ENCODE measurements at regions not wholly inside any gene's neighbourhood (a gene's known extent, or its start where the extent isn't known, plus 50 kb on each side); places are given as distances from the start of the nearest gene placed in this dataset.
"Not testable (repeated sequence)": the region's sequence is repeated elsewhere in the genome, so short reads cannot be mapped to it uniquely, and the experiment has no call there.

GRCh38 chr6:48611332-48611731, 500.3 kb upstream of the PTCHD4 start:
- Histone ChIP-seq H3K27ac (no peak overlapping the region), H3K36me3 (ENCODE audit: insufficient read depth in 1 of 2, low read depth in 1 of 2) (no peaks in the 10 kb centered on the region), H3K9me3 (no peaks in the 10 kb centered on the region), H3K4me1 (no peaks in the 10 kb centered on the region), H3K4me3 (no peak overlapping the region), H3K27me3 (ENCODE audit: insufficient read depth in 3 of 3, low read length in 2 of 3) (no peaks in the 10 kb centered on the region)
- DNase-seq (no peak), ATAC-seq (no peak)
- intact Hi-C loops (cut with DNase I) = no loop called here
- WGBS, 3 donors = 45 to 51% (median 47%) methylated on average over 3 of the region's 3 CpGs
- TF ChIP-seq, protein P1, sequence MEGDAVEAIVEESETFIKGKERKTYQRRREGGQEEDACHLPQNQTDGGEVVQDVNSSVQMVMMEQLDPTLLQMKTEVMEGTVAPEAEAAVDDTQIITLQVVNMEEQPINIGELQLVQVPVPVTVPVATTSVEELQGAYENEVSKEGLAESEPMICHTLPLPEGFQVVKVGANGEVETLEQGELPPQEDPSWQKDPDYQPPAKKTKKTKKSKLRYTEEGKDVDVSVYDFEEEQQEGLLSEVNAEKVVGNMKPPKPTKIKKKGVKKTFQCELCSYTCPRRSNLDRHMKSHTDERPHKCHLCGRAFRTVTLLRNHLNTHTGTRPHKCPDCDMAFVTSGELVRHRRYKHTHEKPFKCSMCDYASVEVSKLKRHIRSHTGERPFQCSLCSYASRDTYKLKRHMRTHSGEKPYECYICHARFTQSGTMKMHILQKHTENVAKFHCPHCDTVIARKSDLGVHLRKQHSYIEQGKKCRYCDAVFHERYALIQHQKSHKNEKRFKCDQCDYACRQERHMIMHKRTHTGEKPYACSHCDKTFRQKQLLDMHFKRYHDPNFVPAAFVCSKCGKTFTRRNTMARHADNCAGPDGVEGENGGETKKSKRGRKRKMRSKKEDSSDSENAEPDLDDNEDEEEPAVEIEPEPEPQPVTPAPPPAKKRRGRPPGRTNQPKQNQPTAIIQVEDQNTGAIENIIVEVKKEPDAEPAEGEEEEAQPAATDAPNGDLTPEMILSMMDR (IDR thresholded peaks at IDR 0.05) = no peak

- 56 to 66% (median 57%) methylated on average over 1 of the region's 1 CpG for WGBS, 3 donors
- Histone ChIP-seq H3K27me3 (ENCODE audit: insufficient read depth in 3 of 3, low read length in 2 of 3) (no peaks in the 10 kb centered on the region), H3K27ac (no peak overlapping the region), H3K4me3 (no peak overlapping the region), H3K36me3 (ENCODE audit: insufficient read depth in 1 of 2, low read depth in 1 of 2) (no peaks in the 10 kb centered on the region), H3K4me1 (no peaks in the 10 kb centered on the region), H3K9me3 (no peaks in the 10 kb centered on the region)
- intact Hi-C loops (cut with DNase I) = no loop called here
- DNase-seq (no peak), ATAC-seq (no peak)
- TF ChIP-seq, protein P1 (IDR thresholded peaks at IDR 0.05) = no peak
These were observed 499.8 kb upstream of the PTCHD4 start for GRCh38 chr6:48610846-48611245.

DNA sequence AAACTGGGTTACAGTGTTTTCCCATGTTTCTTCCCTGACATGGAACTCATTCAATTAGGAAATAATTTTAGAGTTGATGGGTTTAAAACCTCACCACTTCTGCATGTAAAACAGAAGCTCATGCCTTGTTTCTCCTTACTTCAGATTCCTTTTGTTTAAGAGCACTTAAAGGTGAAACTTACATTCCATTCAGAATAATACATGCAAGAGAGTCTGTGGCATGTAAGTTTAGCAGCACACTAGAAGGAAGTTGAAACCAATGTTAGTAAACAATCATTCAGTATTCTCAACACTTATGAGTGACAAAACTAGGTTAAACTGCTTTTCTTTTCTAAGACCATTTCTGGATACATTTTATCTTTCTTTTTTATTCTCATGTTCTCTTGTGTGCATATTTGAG, 495.6 kb upstream of the PTCHD4 start:
- no peak overlapping the region for H3K27ac ChIP-seq
- ATAC-seq (no peak), DNase-seq (no peak)
- no peaks in the 10 kb centered on the region for H3K4me1 ChIP-seq
- H3K9me3 ChIP-seq = no peaks in the 10 kb centered on the region
- H3K27me3 ChIP-seq (ENCODE audit: insufficient read depth in 3 of 3, low read length in 2 of 3) = no peaks in the 10 kb centered on the region
- H3K36me3 ChIP-seq (ENCODE audit: insufficient read depth in 1 of 2, low read depth in 1 of 2) = no peaks in the 10 kb centered on the region
- H3K4me3 ChIP-seq = no peak overlapping the region
- intact Hi-C loops (cut with DNase I) = no loop called here
- TF ChIP-seq, protein P1 (IDR thresholded peaks at IDR 0.05) = no peak

DNA sequence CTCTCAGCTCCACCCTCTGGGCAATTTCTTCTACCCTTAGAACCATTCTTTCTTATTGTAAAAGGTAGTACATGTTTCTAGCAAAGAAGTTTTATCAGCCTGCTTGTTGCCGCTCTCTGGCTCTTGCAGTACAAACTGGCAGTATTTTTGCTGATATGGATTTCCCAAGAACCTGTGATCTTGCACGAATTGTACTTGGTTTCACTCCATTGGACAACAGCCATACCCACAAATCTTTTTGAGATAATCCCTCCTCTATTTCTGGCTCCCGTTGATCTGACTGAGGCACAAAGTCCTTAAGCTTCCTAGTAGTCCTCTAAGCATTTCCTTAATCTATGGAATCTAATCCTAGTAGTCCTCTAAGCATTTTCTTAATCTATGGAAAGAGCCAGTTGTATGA, 487.0 kb upstream of the PTCHD4 start:
- Histone ChIP-seq H3K27ac (no peak overlapping the region), H3K4me3 (no peak overlapping the region), H3K36me3 (ENCODE audit: insufficient read depth in 1 of 2, low read depth in 1 of 2) (no peaks in the 10 kb centered on the region), H3K4me1 (no peaks in the 10 kb centered on the region), H3K27me3 (ENCODE audit: insufficient read depth in 3 of 3, low read length in 2 of 3) (no peaks in the 10 kb centered on the region), H3K9me3 (no peaks in the 10 kb centered on the region)
- WGBS, 3 donors = 42 to 56% (median 45%) methylated on average over 3 of the region's 3 CpGs
- no peak for DNase-seq
- ATAC-seq = no peak
- intact Hi-C loops (cut with DNase I) = no loop called here
- TF ChIP-seq, protein P1 (IDR thresholded peaks at IDR 0.05) = no peak

GRCh38 chr6:48596830-48597229, 485.8 kb upstream of the PTCHD4 start:
- H3K27ac ChIP-seq = no peak overlapping the region
- H3K4me1 ChIP-seq = no peaks in the 10 kb centered on the region
- no peaks in the 10 kb centered on the region for H3K9me3 ChIP-seq
- H3K36me3 ChIP-seq (ENCODE audit: insufficient read depth in 1 of 2, low read depth in 1 of 2) = no peaks in the 10 kb centered on the region
- TF ChIP-seq, protein P1 (IDR thresholded peaks at IDR 0.05) = no peak
- no peaks in the 10 kb centered on the region for H3K27me3 ChIP-seq (ENCODE audit: insufficient read depth in 3 of 3, low read length in 2 of 3)
- ATAC-seq = no peak
- H3K4me3 ChIP-seq = no peak overlapping the region
- DNase-seq = no peak
- intact Hi-C loops (cut with DNase I) = no loop called here

DNA sequence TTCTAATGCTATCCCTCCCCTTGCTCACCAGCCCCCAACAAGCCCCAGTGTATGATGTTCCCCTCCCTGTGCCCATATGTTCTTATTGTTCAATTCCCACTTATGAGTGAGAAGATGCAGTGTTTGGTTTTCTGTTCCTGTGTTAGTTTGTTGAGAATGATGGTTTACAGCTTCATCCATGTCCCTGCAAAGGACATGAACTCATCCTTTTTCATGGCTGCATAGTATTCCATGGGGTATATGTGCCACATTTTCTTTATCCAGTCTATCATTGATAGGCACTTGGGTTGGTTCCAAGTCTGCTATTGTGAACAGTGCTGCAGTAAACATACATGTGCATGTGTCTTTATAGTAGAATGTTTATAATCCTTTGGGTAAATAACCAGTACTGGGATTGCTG, 480.2 kb upstream of the PTCHD4 start:
- DNase-seq; H3K36me3 ChIP-seq (ENCODE audit: insufficient read depth in 1 of 2, low read depth in 1 of 2); H3K4me1 ChIP-seq; H3K9me3 ChIP-seq; H3K4me3 ChIP-seq; intact Hi-C loops (cut with DNase I); H3K27me3 ChIP-seq (ENCODE audit: insufficient read depth in 3 of 3, low read length in 2 of 3); H3K27ac ChIP-seq; ATAC-seq: not testable (repeated sequence)

All from psoas muscle (tissue), 7 donors.